ENCODE measurements at regions not wholly inside any gene's neighbourhood (a gene's known extent, or its start where the extent isn't known, plus 50 kb on each side); places are given as distances from the start of the nearest gene placed in this dataset.

DNA sequence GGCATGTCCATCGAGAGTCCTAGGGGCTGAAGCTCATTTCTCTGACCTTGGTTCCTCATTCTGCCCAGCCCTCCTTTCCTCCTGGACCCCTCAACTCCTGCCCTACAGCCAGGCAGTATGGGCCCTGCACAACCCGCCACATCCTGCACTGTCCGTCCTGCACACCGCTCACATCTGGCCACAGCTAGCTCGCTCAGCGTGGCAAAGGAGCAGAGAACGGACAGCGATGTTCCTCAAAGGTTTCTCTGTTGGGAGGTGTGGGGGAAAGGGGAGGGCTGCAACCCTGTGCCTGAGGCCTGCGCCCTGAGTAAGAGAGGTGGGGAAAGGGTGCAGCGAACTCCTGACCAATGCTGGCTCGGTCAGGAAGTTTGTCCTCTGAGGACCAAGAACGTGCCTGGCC is 90.1 kb downstream of the PXDC1 start:
- TF ChIP-seq CTCF (conservative IDR thresholded peaks at IDR 0.05) (no peak), ZFX (IDR thresholded peaks at IDR 0.05) (no peak)
